ENCODE measurements at regions not wholly inside any gene's neighbourhood (a gene's known extent, or its start where the extent isn't known, plus 50 kb on each side); places are given as distances from the start of the nearest gene placed in this dataset.
"Not testable (repeated sequence)": the region's sequence is repeated elsewhere in the genome, so short reads cannot be mapped to it uniquely, and the experiment has no call there.

DNA sequence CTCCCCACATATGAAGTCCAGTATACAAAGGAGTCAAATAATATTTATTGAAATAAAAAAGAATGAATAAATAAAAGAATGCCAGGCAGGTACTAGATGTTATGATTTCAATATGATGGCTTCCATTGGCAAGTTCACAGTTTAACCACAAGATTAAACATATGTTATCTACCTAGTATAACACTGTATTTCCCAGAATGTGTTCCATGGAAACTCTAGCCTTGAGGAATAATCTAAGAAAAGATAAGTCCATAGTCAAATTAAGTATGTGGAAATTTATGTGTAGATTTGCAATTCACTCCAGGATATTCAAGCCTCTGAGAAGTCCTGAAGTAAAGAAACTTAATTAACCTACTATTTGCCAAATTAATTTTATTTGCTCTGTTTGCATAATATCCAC, 71.1 kb upstream of the FMNL2 start:
- DNase-seq (ENCODE audit: low read depth, low spot score): no peak

DNA sequence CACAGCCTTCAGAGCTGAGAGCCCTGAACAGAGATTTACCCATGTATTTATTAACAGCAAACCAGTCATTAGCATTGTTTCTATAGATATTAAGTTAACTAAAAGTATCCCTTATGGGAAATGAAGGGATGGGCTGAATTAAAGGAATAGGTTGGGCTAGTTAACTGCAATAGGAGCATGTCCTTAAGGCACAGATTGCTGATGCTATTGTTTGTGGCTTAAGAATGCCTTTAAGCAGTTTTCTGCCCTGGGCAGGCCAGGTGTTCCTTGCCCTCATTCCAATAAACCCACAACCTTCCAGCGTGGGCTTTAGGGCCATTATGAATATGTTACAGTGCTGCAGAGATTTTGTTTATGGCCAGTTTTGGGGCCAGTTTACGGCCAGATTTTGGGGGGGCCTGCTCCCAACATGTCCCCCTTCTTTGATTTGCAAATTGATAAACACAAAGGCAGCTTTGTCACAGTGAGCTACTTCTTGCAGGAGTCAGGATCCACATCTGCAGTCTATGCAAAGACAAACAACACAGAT, 61.2 kb upstream of the FMNL2 start:
- not testable (repeated sequence) for DNase-seq (ENCODE audit: low read depth, low spot score)

DNA sequence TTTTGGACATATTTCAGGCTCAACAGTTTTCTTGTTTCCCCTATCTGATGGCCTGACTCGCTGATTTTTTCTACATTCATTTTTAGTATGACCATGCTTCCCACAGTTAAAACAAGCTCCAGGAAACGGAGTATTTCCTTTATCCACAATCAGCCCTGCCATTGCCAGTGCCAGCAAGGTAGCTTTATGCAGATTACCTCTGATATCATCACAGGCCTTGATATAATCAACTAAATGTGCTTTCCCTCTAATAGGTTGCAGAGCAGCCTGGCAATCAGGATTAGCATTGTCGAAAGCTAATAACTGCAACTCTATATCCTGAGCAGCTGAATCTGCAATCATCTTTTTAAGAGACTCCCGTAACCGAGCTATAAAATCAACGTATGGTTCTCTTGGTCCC, 57.1 kb upstream of the FMNL2 start:
- not testable (repeated sequence) for DNase-seq (ENCODE audit: low read depth, low spot score)

DNA sequence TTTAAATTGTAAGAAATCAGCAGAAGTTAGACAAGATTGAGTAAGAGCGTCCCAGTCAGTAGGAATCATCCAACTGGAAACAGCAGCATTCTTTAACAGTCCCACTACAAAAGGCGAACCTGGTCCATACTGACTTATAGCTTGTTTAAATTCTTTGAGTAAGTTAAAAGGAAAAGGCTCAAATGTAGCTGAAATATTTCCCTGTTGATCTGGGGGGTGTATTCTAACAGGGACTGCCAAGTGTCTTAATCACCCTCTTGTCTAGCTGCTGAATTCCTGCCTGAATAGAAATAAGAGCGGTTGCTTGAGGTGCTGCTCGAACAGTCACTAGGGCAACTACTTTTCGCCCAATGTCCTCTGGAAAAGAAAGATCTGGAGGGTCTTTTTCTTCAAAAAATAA, 56.4 kb upstream of the FMNL2 start:
- DNase-seq (ENCODE audit: low read depth, low spot score): no peak

DNA sequence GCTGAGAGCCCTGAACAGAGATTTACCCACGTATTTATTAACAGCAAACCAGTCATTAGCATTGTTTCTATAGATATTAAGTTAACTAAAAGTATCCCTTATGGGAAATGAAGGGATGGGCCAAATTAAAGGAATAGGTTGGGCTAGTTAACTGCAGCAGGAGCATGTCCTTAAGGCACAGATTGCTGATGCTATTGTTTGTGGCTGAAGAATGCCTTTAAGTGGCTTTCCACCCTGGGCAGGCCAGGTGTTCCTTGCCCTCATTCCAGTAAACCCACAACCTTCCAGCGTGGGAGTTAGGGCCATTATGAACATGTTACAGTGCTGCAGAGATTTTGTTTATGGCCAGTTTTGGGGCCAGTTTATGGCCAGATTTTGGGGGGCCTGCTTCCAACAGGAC, 55.6 kb upstream of the FMNL2 start:
- not testable (repeated sequence) for DNase-seq (ENCODE audit: low read depth, low spot score)

DNA sequence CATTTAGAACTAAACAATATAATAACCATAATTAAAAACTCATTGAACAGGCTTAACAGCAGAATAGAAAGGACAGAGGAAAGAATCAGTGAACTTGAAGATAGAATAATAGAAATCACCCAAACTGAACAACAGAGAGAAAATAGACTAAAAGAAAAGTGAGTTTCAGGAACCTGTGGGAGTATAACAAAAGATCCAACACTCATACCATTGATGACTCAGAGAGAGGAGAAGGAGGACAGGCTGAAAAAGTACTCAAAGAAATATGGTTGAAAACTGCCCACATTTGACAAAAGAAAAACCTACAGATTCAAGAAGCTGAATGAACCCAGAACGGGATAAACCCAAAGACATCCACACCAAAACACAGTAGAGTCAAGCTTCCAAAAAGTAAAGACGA, 54.2 kb upstream of the FMNL2 start:
- no peak for DNase-seq (ENCODE audit: low read depth, low spot score)

DNA sequence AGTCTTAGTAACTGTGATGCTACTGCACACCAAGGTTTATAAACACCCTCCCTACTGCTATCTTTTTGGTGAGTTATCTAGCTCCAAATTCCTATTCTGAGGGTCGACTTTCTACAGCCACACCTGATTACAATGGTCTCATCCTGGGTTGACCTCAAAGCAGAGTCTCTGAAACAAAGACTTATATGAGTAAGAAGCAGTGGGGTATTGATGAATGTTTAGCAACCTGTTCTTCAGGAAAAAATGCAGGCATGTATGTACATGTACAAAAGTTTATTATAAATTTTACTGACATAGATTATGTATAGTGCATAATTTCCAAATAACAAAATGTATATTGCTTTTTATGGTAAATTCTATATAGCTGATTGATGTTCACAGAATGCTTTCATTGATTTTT, 51.6 kb upstream of the FMNL2 start:
- no peak for DNase-seq (ENCODE audit: low read depth, low spot score)

DNA sequence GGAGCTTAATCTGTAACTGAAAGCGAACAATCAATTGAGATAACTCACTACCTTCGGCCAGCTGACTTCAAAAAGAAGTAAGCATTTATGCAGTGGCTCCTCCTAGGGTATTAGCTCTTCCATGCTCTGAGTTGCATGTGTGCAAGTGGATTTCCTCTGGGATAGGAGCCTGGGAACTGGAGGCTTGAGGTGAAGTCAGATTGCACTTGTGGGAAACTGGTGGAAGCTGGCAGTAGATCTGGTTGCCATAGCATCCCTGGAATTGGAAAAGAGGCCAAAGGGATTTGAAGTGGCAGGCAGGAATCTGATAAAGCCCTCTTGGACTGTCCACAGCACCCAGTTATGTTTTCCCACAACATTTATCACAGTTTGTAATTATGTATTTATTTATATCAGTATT, 50.6 kb upstream of the FMNL2 start:
- DNase-seq (ENCODE audit: low read depth, low spot score): no peak

All from ELF-1 (cell line).